Brain microvascular endothelial cell (primary cell): ENCODE measurements at regions not wholly inside any gene's neighbourhood (a gene's known extent, or its start where the extent isn't known, plus 50 kb on each side); places are given as distances from the start of the nearest gene placed in this dataset.

Experiments
- DNase-seq: peaks from one replicate; pipeline ENCODE4 v3.0.0-alpha.2; 2020
- H3K27ac ChIP-seq: fragments of 250-450 bp; sonication (Bioruptor Pico); 2 replicates; pipeline ENCODE4 v1.5.1; 2020; ENCODE audit warnings: mild to moderate bottlenecking, moderate library complexity
- H3K27me3 ChIP-seq: fragments of 250-450 bp; sonication (Bioruptor Pico); replicated peaks from 2 replicates; pipeline ENCODE4 v1.5.1; 2020; ENCODE audit warnings: mild to moderate bottlenecking
- H3K36me3 ChIP-seq: fragments of 250-450 bp; sonication (Bioruptor Pico); replicated peaks from 2 replicates; pipeline ENCODE4 v1.5.1; 2020; ENCODE audit warnings: mild to moderate bottlenecking
- H3K4me3 ChIP-seq: 2 replicates; pipeline ENCODE4 v1.5.1; 2011; ENCODE audit warnings: low read depth, mild to moderate bottlenecking, control low read depth, low read length, moderate library complexity
- in situ Hi-C: cut with HindIII; loops from 2 replicates; pipeline ENCODE4 v1.10.0; 2017; ENCODE audit warnings: low sequenced_read_pairs, low pct_ligation_motif_present
- TF ChIP-seq, protein P1 (sequence below): IDR thresholded peaks from 2 replicates; pipeline ENCODE4 v1.5.1; 2011; ENCODE audit warnings: low read depth, mild to moderate bottlenecking, moderate library complexity, low read length, control low read depth, inconsistent platforms; ENCODE audit errors: missing control alignments

DNA sequence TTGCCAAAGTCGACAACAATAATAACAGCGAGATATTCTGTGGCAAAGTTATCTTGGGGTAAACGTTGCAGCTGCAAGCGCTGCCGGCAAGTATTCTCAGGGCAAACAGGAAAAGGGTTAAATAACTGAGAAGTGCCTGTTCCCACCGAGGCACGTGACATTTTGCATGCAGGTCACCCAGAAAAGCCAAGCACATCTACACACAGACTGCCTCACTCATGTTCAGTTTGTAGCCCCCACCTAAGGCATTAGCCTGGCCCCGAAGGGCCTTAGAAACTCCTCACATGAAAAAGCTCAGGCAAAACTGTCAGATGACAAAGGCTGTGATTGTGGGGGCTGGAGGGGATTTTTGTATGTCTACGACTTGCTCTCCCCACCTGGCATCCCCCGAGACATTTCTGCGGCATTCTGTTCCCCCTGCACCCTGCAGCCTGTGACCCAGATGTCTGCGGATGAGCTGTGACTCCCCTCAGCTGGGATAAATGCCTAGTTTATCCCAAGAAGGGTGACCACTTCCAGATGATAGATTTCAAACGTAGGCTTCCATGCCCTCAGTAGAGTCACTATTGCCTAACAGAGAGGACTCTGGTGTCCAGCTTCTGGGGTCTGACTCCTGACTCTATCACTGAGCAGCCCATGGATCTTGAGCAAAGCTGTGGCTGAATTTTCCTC, 215.2 kb upstream of the SIX2 start:
- no peak overlapping the region for H3K4me3 ChIP-seq
- TF ChIP-seq, protein P1, sequence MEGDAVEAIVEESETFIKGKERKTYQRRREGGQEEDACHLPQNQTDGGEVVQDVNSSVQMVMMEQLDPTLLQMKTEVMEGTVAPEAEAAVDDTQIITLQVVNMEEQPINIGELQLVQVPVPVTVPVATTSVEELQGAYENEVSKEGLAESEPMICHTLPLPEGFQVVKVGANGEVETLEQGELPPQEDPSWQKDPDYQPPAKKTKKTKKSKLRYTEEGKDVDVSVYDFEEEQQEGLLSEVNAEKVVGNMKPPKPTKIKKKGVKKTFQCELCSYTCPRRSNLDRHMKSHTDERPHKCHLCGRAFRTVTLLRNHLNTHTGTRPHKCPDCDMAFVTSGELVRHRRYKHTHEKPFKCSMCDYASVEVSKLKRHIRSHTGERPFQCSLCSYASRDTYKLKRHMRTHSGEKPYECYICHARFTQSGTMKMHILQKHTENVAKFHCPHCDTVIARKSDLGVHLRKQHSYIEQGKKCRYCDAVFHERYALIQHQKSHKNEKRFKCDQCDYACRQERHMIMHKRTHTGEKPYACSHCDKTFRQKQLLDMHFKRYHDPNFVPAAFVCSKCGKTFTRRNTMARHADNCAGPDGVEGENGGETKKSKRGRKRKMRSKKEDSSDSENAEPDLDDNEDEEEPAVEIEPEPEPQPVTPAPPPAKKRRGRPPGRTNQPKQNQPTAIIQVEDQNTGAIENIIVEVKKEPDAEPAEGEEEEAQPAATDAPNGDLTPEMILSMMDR, result no peak
- no peaks in the 10 kb centered on the region for H3K27me3 ChIP-seq
- no peaks in the 10 kb centered on the region for H3K36me3 ChIP-seq
- no peak overlapping the region for H3K27ac ChIP-seq
- no peak for DNase-seq
- in situ Hi-C loops, result no loop called here

DNA sequence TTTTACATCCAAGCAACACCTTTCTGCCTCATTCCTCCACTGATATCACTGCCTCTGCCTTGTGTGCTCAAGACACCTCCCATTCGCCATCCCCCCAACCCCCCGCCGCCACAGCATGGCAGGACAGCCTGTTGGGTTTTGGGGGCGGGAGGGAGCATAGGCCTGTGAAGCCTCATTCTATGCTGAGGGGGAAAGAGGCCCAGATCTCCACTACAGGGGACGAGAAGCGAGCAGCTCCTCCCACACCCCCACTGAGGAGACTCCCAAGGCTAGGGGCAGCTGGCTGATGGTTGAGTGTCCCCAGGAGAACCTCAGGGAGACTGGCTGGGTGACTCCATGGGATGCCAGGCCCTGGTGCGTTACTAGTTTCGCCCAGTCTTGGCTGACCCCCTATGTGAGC, 214.3 kb upstream of the SIX2 start:
- Histone ChIP-seq H3K4me3 (no peak overlapping the region), H3K36me3 (no peaks in the 10 kb centered on the region), H3K27ac (no peak overlapping the region), H3K27me3 (no peaks in the 10 kb centered on the region)
- TF ChIP-seq, protein P1, result no peak
- in situ Hi-C loops, result no loop called here
- DNase-seq, result no peak

DNA sequence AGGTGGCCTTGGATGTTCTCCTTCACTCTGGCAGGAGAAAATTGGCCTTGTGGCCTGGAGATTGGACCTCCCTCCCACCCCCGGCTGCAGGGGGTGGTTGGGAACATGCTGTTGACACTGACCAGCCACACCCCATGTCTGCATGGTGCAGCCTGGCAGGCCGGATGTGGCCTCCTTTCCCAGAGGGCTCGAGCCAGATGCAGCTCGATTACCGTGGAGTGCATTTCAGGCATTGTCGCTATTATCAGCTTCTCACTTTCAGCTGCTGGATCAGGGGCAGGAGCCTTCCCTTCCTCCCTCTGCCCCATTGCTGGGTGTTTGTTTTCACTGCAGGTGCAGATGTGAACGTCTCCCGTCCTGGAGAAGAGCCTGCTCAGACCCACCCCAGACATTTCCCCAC, 211.0 kb upstream of the SIX2 start:
- in situ Hi-C loops, result no loop called here
- no peak overlapping the region for H3K4me3 ChIP-seq
- DNase-seq, result no peak

DNA sequence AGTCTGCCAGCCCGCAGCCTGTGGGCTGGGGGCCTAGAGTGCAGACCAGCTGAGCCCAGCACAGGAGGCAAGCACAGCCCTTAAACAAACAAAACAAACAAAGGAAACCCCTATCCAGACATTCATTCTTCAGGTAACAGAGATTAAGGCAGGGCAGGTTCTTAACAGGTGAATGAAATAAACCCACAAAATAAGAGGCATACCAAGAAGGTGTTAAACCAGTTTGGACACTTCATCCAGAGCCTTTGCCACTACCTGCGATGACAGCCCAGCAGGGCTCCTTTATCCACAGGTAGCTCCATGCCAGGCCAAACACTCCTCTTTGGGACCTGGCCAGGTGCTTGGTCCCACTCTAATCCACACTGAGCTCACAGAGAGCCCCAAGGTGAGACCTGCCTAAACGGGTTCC, 209.7 kb upstream of the SIX2 start:
- Histone ChIP-seq H3K36me3 (no peaks in the 10 kb centered on the region), H3K27ac (no peak overlapping the region), H3K27me3 (no peaks in the 10 kb centered on the region), H3K4me3 (no peak overlapping the region)
- TF ChIP-seq, protein P1, result no peak
- in situ Hi-C loops, result no loop called here
- no peak for DNase-seq

More for the DNA sequence above, 211.0 kb upstream of the SIX2 start:
- Histone ChIP-seq H3K27me3 (no peaks in the 10 kb centered on the region), H3K27ac (no peak overlapping the region), H3K36me3 (no peaks in the 10 kb centered on the region)
- TF ChIP-seq, protein P1, result no peak

DNA sequence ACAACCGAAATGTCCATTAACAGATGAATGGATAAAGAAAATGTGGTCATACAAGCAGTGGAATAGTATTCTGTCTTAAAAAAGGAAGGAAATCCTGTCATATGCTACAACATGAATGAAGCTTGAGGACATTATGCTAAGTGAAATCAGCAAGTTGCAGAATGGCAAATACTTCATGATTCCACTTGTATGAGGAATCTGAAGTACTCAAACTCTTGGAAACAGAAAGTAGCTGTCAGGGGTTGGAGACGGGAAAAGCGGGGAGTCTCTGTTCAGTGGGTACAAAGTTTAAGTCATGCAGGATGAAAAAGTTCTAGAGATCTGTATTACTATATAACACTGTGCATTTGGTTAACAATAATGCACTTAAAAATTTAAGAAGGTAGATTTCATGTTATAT, 209.0 kb upstream of the SIX2 start:
- no peak overlapping the region for H3K27ac ChIP-seq
- H3K27me3 ChIP-seq, result no peaks in the 10 kb centered on the region
- in situ Hi-C loops, result no loop called here
- no peaks in the 10 kb centered on the region for H3K36me3 ChIP-seq
- no peak for DNase-seq
- no peak overlapping the region for H3K4me3 ChIP-seq
- TF ChIP-seq, protein P1, result no peak

DNA sequence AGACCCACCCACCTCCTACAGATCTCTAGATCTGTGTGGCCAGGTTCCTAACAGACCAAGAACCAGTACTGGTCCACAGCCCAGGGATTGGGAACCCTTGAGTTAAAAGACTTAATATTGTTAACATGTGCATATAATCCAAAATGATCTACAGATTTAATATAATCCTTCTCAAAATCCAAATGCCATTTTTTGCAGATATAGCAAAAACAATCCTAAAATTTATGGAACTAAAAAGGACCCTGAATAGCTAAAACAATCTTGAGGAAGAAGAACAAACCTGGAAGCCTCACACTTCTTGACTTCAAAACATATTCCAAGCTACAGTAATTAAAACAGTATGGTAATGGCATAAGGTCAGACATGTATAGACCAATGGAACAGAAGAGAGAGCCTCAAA, 206.9 kb upstream of the SIX2 start:
- TF ChIP-seq, protein P1, result no peak
- in situ Hi-C loops, result no loop called here
- no peaks in the 10 kb centered on the region for H3K36me3 ChIP-seq

More for the DNA sequence above, 206.9 kb upstream of the SIX2 start:
- Histone ChIP-seq H3K27ac (no peak overlapping the region), H3K27me3 (no peaks in the 10 kb centered on the region), H3K4me3 (no peak overlapping the region)
- no peak for DNase-seq
